Epithelial cell of esophagus (primary cell): ENCODE measurements at regions not wholly inside any gene's neighbourhood (a gene's known extent, or its start where the extent isn't known, plus 50 kb on each side); places are given as distances from the start of the nearest gene placed in this dataset.
A peak's percentile ranks its signal among the peaks of the same experiment; 100 is the strongest.

Experiments used
- DNase-seq: peaks from one replicate; pipeline ENCODE4 v3.0.0; 2010; ENCODE audit warnings: low read depth
- H3K4me3 ChIP-seq: 2 replicates; pipeline ENCODE4 v1.5.1; 2011; ENCODE audit warnings: mild to moderate bottlenecking, low read length, control low read depth
- TF ChIP-seq, protein P1 (sequence below): IDR thresholded peaks from 2 replicates; pipeline ENCODE4 v1.5.1; 2011; ENCODE audit warnings: low read depth, mild to moderate bottlenecking, low read length, control low read depth, inconsistent platforms; ENCODE audit not compliant: insufficient read depth; ENCODE audit errors: missing control alignments

DNA sequence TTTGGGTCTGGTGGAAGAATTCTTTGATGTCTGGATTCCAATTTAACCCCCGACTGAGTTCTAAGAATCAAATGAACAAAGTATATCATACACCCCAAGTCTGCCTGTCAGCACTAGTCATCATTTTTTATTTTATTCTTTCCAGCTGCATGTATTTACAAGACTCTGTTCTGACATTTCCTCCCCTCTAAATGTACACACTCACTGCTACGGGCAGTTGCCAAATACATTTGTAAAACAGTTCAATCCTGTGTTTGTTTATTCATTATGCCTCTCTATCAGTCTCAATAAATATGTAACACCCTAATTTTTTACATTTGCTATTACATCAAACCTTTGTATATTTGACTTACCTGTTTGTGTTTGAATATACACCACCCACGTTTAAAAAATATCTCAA, 422.3 kb upstream of the PSMD7 start:
- TF ChIP-seq, protein P1, sequence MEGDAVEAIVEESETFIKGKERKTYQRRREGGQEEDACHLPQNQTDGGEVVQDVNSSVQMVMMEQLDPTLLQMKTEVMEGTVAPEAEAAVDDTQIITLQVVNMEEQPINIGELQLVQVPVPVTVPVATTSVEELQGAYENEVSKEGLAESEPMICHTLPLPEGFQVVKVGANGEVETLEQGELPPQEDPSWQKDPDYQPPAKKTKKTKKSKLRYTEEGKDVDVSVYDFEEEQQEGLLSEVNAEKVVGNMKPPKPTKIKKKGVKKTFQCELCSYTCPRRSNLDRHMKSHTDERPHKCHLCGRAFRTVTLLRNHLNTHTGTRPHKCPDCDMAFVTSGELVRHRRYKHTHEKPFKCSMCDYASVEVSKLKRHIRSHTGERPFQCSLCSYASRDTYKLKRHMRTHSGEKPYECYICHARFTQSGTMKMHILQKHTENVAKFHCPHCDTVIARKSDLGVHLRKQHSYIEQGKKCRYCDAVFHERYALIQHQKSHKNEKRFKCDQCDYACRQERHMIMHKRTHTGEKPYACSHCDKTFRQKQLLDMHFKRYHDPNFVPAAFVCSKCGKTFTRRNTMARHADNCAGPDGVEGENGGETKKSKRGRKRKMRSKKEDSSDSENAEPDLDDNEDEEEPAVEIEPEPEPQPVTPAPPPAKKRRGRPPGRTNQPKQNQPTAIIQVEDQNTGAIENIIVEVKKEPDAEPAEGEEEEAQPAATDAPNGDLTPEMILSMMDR: no peak
- peak; percentile 23 for DNase-seq
- H3K4me3 ChIP-seq: no peak overlapping the region

DNA sequence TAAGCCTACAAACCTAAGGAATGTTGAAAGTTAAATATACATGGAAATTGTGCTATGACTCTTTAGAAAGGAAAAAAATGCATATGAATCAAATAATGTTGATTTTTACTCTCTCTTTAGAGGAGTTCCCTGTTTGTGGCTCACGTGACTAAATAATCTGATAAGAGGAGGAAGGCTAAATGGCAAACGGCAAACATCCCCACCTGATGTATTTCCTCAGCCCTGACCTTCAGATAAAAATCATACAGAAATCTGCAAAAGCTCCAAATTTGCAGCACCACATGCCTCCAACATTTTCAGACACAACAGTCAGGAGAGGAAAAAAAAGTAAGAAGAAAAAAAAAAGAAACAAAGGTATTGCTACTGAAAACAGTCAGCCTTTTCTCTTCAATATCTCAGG, 423.0 kb upstream of the PSMD7 start:
- no peak for DNase-seq
- no peak overlapping the region for H3K4me3 ChIP-seq
- TF ChIP-seq, protein P1: no peak

DNA sequence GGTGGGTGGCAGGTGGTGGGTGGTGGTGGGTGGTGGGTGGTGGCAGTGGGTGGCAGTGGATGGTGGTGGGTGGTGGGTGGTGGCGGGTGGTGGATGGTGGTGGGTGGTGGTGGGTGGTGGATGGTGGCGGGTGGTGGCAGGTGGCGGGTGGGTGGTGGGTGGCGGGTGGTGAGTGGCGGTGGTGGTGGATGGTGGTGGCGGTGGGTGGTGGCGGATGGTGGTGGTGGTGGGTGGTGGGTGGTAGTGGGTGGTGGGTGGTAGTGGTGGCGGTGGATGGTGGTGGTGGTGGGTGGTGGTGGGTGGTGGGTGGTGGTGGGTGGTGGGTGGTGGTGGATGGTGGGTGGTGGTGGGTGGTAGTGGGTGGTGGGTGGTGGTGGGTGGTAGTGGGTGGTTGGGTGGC, 423.8 kb upstream of the PSMD7 start:
- no peak for DNase-seq
- no peak overlapping the region for H3K4me3 ChIP-seq
- TF ChIP-seq, protein P1: no peak

DNA sequence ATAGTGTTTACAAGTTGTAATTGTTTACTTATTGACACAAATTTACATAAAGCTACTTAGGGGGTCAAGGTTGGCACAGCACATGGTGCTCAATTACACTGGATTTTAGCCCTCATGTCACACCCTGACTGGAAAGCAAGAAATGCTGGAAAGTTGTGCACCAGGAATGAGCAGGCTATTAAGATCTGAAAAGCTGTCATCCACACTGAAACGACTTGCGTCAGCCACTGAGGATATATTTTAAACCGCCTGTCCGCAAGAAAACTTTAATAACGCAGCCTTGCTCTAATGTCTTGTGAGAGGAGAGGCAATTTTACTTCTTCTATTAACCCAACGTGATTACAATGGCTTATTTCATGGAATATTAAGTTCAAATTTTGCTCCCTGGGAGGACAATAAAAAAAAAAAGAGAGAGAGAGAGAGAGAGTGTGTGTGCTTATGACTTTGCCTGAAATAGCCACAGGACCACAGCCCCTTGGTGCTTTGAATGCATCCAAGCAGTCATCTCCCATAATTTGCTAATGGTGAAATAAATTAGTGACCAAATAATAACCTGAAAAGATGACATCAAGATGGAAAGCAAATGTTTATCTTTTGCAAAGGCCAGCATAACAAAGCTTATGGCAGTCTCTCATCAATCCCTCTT, 425.4 kb upstream of the PSMD7 start:
- TF ChIP-seq, protein P1: no peak
- H3K4me3 ChIP-seq: no peak overlapping the region
- DNase-seq: no peak

DNA sequence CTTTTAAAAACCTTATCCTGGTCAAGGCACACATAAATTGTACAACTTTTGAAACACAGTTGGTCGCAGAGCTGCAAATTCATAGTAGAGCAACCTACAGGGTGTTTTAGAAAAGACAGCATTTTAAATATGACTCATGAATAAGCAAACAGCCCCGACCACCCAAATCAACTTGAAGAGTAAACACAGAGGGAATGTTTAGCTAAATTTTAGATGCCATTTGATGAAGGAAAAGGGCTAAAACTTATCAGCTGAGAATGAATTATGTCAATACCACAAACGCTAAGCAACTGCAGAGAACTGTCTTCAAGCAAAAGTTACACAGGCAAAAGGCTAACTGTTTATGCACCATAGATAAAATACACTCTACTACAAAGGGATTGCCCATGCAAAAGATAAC, 427.5 kb upstream of the PSMD7 start:
- H3K4me3 ChIP-seq: no peak overlapping the region
- DNase-seq: no peak
- TF ChIP-seq, protein P1: no peak

DNA sequence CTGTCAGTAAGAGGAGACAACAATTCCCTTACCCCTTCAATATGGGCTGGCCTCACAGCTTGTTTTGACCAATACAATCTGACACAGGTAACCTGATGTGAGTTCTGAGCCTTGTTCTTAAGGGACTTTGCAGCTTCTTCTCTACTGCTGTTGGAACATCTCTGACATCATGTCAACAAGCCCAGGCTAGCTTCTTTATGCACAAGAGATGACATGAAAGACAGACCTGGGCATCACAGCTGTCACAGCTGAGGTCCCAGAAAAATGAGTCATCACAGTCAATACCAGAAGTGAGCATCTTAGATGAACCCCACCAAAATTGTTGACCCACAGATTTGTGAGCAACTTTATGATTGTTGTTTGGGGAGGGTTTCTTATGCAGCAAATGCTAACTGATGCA, 431.7 kb upstream of the PSMD7 start:
- H3K4me3 ChIP-seq: no peak overlapping the region
- TF ChIP-seq, protein P1: no peak
- DNase-seq: peak; percentile 43

DNA sequence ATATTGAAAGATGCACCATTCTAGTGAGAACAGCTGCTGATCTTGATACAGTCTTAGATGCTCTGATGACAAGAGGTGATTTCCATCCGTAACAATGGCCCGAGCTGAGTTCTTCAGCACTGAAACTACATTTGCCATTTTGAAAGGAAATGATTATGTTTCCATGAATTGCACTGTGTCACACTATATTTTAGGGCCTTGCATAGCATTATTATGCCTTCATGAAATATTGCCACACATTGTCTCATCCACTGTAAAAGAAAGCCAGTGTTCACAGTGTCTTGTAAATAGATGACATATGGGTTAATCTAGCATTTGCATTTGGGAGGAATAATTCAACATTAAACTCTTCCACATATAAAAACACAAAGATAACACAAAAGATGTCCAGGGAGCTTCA, 438.3 kb upstream of the PSMD7 start:
- TF ChIP-seq, protein P1: no peak
- no peak for DNase-seq
- H3K4me3 ChIP-seq: no peak overlapping the region
